ENCODE measurements at regions not wholly inside any gene's neighbourhood (a gene's known extent, or its start where the extent isn't known, plus 50 kb on each side); places are given as distances from the start of the nearest gene placed in this dataset.

DNA sequence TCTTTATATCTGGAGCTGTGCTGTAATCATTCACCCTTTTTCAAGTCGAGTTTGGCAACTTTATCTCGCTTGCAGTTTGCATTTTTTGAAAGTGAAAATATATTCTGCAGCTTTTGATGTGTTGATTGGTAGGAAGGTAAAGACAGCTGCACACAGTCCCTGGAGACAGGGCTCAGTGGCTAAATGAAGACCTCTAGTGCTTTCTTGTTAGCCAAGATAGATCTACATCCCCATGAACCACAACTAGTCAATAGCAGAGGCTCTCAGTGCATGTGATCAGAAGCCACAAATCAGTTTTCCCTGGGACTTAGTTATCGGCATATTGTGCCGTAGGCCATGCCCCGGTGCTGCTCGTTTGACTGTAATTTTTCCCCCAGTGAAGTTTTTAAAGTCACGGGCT is 587.7 kb upstream of the PITX2 start:
- TF ChIP-seq, protein P1, sequence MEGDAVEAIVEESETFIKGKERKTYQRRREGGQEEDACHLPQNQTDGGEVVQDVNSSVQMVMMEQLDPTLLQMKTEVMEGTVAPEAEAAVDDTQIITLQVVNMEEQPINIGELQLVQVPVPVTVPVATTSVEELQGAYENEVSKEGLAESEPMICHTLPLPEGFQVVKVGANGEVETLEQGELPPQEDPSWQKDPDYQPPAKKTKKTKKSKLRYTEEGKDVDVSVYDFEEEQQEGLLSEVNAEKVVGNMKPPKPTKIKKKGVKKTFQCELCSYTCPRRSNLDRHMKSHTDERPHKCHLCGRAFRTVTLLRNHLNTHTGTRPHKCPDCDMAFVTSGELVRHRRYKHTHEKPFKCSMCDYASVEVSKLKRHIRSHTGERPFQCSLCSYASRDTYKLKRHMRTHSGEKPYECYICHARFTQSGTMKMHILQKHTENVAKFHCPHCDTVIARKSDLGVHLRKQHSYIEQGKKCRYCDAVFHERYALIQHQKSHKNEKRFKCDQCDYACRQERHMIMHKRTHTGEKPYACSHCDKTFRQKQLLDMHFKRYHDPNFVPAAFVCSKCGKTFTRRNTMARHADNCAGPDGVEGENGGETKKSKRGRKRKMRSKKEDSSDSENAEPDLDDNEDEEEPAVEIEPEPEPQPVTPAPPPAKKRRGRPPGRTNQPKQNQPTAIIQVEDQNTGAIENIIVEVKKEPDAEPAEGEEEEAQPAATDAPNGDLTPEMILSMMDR (IDR thresholded peaks at IDR 0.05 in 2 of 3, conservative IDR thresholded peaks at IDR 0.05 in 1 of 3; ENCODE audit: control insufficient read depth in 2 of 3, extremely low read depth in 1 of 3, insufficient read depth in 1 of 3, low read depth in 3 of 3, low read length in 3 of 3): no peak
- no peak for TF ChIP-seq ATF2 (IDR thresholded peaks at IDR 0.05; ENCODE audit: low read length)
- no peak for TF ChIP-seq BHLHE40 (IDR thresholded peaks at IDR 0.05; ENCODE audit: borderline replicate concordance in 1 of 2, low read depth in 2 of 2, low read length in 1 of 2)
- TF ChIP-seq SIN3A (IDR thresholded peaks at IDR 0.05; ENCODE audit: low read depth, low read length): no peak
- TF ChIP-seq RFX5 (IDR thresholded peaks at IDR 0.05; ENCODE audit: low read depth, low read length): no peak
- TF ChIP-seq SRF (IDR thresholded peaks at IDR 0.05; ENCODE audit: low read depth in 2 of 2, low read length in 2 of 2): no peak
- no peak for TF ChIP-seq USF1 (IDR thresholded peaks at IDR 0.05; ENCODE audit: borderline replicate concordance, extremely low read length, insufficient read depth, low read depth, low read length)
- TF ChIP-seq TAF1 (IDR thresholded peaks at IDR 0.05; ENCODE audit: borderline replicate concordance, low read depth, low read length): no peak
- TF ChIP-seq EGR1 (IDR thresholded peaks at IDR 0.05; ENCODE audit: borderline replicate concordance in 1 of 2, low read depth in 2 of 2, low read length in 2 of 2): no peak
- no peak for TF ChIP-seq POLR2A (IDR thresholded peaks at IDR 0.05; ENCODE audit: low read depth, low read length)
- TF ChIP-seq CREM (IDR thresholded peaks at IDR 0.05; ENCODE audit: low read depth): no peak
- no peak for TF ChIP-seq PAX5 (IDR thresholded peaks at IDR 0.05; ENCODE audit: borderline replicate concordance, low read depth, low read length)
- no peak for TF ChIP-seq ATF7 (IDR thresholded peaks at IDR 0.05; ENCODE audit: low read depth)
